OCI-LY3 (cell line): ENCODE measurements at regions not wholly inside any gene's neighbourhood (a gene's known extent, or its start where the extent isn't known, plus 50 kb on each side); places are given as distances from the start of the nearest gene placed in this dataset.

Experiments used
- EZH2phosphoT487 ChIP-seq: fragments of 200-600 bp; shearing (Covaris generic); IDR thresholded peaks from 2 replicates; pipeline ENCODE4 v1.6.1; 2018; ENCODE audit warnings: antibody characterized with exemption, mixed run types, low read depth
- TF ChIP-seq, protein P1 (sequence below): fragments of 200-600, 300-600 bp; sonication (generic); IDR thresholded peaks from 2 replicates; pipeline ENCODE4 v1.5.1; 2014; ENCODE audit warnings: antibody characterized with exemption, low read length, low read depth

DNA sequence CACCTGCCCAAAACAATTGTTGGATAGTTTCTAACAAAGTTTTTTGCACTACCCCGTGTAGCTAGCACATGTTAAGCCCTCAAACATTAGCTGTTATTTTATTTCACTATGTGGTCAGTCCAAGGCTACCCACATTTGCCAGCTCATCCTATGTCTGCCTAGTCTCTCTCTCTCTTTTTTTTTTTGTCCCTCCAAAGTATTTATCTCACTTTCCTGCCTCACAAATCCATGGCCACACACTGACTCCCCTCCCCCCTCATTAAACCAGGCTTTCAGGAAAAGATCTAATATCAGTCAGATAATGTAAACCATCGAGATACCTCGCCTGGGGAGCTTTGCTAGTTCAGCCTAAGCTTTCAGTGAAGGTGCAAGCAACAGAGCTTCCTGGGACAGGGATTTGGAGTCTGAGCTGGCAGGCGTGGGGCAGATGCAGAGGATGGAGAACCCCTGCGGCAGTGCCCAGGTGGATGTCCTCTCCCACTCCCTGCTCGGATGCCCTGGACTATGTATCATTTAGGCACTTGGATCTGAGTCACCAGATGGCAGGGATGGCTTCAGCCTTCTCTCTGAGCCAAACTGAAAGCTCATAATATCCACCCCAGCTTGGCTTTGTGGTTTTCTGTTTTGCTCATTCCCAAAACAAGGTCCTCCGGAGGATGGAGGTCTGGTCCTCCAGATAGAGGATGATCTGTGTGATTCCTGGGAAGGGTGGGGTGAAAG lies 73.7 kb upstream of the FOXF1 start:
- TF ChIP-seq, protein P1, sequence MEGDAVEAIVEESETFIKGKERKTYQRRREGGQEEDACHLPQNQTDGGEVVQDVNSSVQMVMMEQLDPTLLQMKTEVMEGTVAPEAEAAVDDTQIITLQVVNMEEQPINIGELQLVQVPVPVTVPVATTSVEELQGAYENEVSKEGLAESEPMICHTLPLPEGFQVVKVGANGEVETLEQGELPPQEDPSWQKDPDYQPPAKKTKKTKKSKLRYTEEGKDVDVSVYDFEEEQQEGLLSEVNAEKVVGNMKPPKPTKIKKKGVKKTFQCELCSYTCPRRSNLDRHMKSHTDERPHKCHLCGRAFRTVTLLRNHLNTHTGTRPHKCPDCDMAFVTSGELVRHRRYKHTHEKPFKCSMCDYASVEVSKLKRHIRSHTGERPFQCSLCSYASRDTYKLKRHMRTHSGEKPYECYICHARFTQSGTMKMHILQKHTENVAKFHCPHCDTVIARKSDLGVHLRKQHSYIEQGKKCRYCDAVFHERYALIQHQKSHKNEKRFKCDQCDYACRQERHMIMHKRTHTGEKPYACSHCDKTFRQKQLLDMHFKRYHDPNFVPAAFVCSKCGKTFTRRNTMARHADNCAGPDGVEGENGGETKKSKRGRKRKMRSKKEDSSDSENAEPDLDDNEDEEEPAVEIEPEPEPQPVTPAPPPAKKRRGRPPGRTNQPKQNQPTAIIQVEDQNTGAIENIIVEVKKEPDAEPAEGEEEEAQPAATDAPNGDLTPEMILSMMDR = no peak
- TF ChIP-seq EZH2phosphoT487 = no peak
